ENCODE measurements at regions not wholly inside any gene's neighbourhood (a gene's known extent, or its start where the extent isn't known, plus 50 kb on each side); places are given as distances from the start of the nearest gene placed in this dataset.

- Histone ChIP-seq H3K4me1 (no peaks in the 10 kb centered on the region), H3K27me3 (no peaks in the 10 kb centered on the region), H3K4me3 (no peak overlapping the region), H3K9me3 (no peaks in the 10 kb centered on the region), H3K27ac (no peak overlapping the region), H3K36me3 (no peaks in the 10 kb centered on the region)
- no peak for DNase-seq (ENCODE audit: low spot score in 2 of 2)
- intact Hi-C loops (cut with DNase I), result no loop called here
- TF ChIP-seq CTCF (IDR thresholded peaks at IDR 0.05), result no peak
These were observed 149.0 kb downstream of the DHRS2 start for GRCh38 chr14:23785208-23785607.

DNA sequence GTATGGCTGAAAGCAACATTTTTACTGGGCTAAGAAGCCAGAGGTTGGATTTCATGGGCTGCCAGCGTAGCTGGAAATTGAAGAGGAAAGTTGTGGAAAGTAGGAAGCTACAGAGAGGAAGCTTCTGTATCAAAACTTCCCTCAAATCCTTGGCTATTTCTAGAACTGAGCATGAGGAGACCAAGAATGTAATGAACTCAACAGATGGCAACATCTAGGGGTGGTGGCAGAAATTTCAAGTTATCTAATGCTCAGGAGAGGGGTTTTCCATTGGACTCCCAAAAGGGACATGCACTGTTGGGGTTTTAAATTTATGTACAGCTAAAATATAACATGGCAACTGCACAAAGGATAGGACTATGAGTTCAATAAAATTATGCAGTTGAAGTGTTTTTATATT lies 151.3 kb downstream of the DHRS2 start:
- H3K4me3 ChIP-seq, result no peak overlapping the region
- H3K36me3 ChIP-seq, result no peaks in the 10 kb centered on the region
- H3K27ac ChIP-seq, result no peak overlapping the region
- no peaks in the 10 kb centered on the region for H3K27me3 ChIP-seq
- no peak for TF ChIP-seq CTCF (IDR thresholded peaks at IDR 0.05)
- H3K9me3 ChIP-seq, result no peaks in the 10 kb centered on the region
- no peaks in the 10 kb centered on the region for H3K4me1 ChIP-seq
- DNase-seq (ENCODE audit: low spot score in 2 of 2), result no peak
- intact Hi-C loops (cut with DNase I), result no loop called here

- TF ChIP-seq CTCF (IDR thresholded peaks at IDR 0.05), result no peak
- DNase-seq (ENCODE audit: low spot score in 2 of 2), result no peak
- intact Hi-C loops (cut with DNase I), result no loop called here
- H3K4me3 ChIP-seq, result no peak overlapping the region
- no peaks in the 10 kb centered on the region for H3K4me1 ChIP-seq
- no peaks in the 10 kb centered on the region for H3K9me3 ChIP-seq
- no peaks in the 10 kb centered on the region for H3K36me3 ChIP-seq
- H3K27me3 ChIP-seq, result no peaks in the 10 kb centered on the region
- no peak overlapping the region for H3K27ac ChIP-seq
These were observed 153.5 kb downstream of the DHRS2 start for GRCh38 chr14:23789696-23790095.

- intact Hi-C loops (cut with DNase I), result no loop called here
- no peak overlapping the region for H3K27ac ChIP-seq
- H3K4me3 ChIP-seq, result no peak overlapping the region
- no peaks in the 10 kb centered on the region for H3K9me3 ChIP-seq
- TF ChIP-seq CTCF (IDR thresholded peaks at IDR 0.05), result no peak
- H3K36me3 ChIP-seq, result no peaks in the 10 kb centered on the region
- no peak for DNase-seq (ENCODE audit: low spot score in 2 of 2)
- no peaks in the 10 kb centered on the region for H3K27me3 ChIP-seq
- H3K4me1 ChIP-seq, result no peaks in the 10 kb centered on the region
These were observed 157.4 kb downstream of the DHRS2 start for GRCh38 chr14:23793532-23793931.

DNA sequence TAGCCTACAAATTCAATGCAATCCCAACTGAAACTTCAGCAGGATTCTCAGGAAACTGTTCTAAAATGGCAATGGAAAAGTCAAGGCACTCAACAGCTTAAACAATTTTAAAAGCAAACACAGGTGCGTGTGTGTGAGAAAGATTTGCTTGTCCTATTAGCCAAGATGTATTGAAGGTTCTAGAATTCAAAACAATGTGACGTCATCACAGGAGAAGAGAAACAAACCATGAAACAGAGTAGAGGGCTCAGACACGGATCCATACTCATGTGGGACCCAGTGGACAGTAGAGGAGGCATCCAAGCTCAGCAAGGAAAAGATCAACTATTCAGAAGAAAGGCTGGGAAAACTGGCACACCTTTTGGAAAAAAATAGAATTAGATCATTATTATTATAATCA lies 152.8 kb upstream of the DHRS4 start:
- intact Hi-C loops (cut with DNase I), result no loop called here
- Histone ChIP-seq H3K4me3 (no peak overlapping the region), H3K9me3 (no peaks in the 10 kb centered on the region), H3K36me3 (no peaks in the 10 kb centered on the region), H3K27ac (no peak overlapping the region), H3K27me3 (no peaks in the 10 kb centered on the region), H3K4me1 (no peaks in the 10 kb centered on the region)
- no peak for DNase-seq (ENCODE audit: low spot score in 2 of 2)
- no peak for TF ChIP-seq CTCF (IDR thresholded peaks at IDR 0.05)

- Histone ChIP-seq H3K36me3 (no peaks in the 10 kb centered on the region), H3K4me1 (no peaks in the 10 kb centered on the region), H3K27ac (no peak overlapping the region), H3K27me3 (no peaks in the 10 kb centered on the region), H3K9me3 (peaks cover 0 to 4% of the 10 kb centered on the region in 2 donors), H3K4me3 (no peak overlapping the region)
- DNase-seq (ENCODE audit: low spot score in 2 of 2), result no peak
- no peak for TF ChIP-seq CTCF (IDR thresholded peaks at IDR 0.05)
- intact Hi-C loops (cut with DNase I), result no loop called here
These were observed 151.8 kb upstream of the DHRS4 start for GRCh38 chr14:23801766-23802165.

Data from ascending aorta (tissue), 2 donors.